ENCODE measurements at regions not wholly inside any gene's neighbourhood (a gene's known extent, or its start where the extent isn't known, plus 50 kb on each side); places are given as distances from the start of the nearest gene placed in this dataset.

GRCh38 chr16:65624666-65625065 lies 502.8 kb upstream of the CDH11 start:
- TF ChIP-seq ZBTB7A (IDR thresholded peaks at IDR 0.05; ENCODE audit: low read depth) (no peak), TAF1 (IDR thresholded peaks at IDR 0.05; ENCODE audit: low read depth) (no peak), RAD21 (IDR thresholded peaks at IDR 0.05; ENCODE audit: low read depth) (no peak), NFIC (IDR thresholded peaks at IDR 0.05) (no peak), EGR1 (IDR thresholded peaks at IDR 0.05) (no peak), TEAD4 (IDR thresholded peaks at IDR 0.05) (no peak)

DNA sequence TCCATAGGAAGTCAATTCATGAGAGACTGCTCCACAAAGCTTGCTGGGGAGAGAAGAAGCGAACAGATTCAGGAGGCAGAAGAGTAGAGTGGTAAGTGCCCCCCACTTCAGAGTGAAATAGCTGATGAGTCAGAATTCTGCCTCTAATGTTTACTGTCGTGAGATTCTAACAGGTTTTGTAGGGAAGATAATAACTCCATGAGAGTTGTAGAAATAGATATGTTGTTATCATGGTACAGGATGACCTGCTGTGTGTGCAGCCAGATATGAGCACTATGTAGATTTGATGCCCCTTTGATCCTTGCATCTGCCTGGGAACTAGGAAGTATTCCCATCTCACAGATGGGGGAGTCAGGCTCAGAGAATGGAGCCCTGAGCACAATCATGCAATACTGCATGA lies 502.4 kb upstream of the CDH11 start:
- no peak for TF ChIP-seq CEBPB (IDR thresholded peaks at IDR 0.05)
- TF ChIP-seq EGR1 (IDR thresholded peaks at IDR 0.05): no peak
- TF ChIP-seq CREB1 (IDR thresholded peaks at IDR 0.05; ENCODE audit: low read depth): no peak
- TF ChIP-seq YY1 (IDR thresholded peaks at IDR 0.05; ENCODE audit: low read depth): no peak
- no peak for TF ChIP-seq NFIC (IDR thresholded peaks at IDR 0.05)
- TF ChIP-seq, protein P1, sequence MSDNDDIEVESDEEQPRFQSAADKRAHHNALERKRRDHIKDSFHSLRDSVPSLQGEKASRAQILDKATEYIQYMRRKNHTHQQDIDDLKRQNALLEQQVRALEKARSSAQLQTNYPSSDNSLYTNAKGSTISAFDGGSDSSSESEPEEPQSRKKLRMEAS (IDR thresholded peaks at IDR 0.05): no peak
- TF ChIP-seq EP300 (IDR thresholded peaks at IDR 0.05; ENCODE audit: borderline replicate concordance): no peak
- no peak for TF ChIP-seq ZBTB7A (IDR thresholded peaks at IDR 0.05; ENCODE audit: low read depth)
- TF ChIP-seq, protein P2, sequence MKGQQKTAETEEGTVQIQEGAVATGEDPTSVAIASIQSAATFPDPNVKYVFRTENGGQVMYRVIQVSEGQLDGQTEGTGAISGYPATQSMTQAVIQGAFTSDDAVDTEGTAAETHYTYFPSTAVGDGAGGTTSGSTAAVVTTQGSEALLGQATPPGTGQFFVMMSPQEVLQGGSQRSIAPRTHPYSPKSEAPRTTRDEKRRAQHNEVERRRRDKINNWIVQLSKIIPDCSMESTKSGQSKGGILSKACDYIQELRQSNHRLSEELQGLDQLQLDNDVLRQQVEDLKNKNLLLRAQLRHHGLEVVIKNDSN (IDR thresholded peaks at IDR 0.05): no peak
- TF ChIP-seq TEAD4 (IDR thresholded peaks at IDR 0.05): no peak
- TF ChIP-seq TAF1 (IDR thresholded peaks at IDR 0.05; ENCODE audit: low read depth): no peak
- no peak for TF ChIP-seq FOXM1 (IDR thresholded peaks at IDR 0.05; ENCODE audit: borderline replicate concordance, low read depth)
- no peak for TF ChIP-seq TCF12 (IDR thresholded peaks at IDR 0.05; ENCODE audit: low read depth)
- TF ChIP-seq RAD21 (IDR thresholded peaks at IDR 0.05; ENCODE audit: low read depth): no peak
- TF ChIP-seq, protein P3, sequence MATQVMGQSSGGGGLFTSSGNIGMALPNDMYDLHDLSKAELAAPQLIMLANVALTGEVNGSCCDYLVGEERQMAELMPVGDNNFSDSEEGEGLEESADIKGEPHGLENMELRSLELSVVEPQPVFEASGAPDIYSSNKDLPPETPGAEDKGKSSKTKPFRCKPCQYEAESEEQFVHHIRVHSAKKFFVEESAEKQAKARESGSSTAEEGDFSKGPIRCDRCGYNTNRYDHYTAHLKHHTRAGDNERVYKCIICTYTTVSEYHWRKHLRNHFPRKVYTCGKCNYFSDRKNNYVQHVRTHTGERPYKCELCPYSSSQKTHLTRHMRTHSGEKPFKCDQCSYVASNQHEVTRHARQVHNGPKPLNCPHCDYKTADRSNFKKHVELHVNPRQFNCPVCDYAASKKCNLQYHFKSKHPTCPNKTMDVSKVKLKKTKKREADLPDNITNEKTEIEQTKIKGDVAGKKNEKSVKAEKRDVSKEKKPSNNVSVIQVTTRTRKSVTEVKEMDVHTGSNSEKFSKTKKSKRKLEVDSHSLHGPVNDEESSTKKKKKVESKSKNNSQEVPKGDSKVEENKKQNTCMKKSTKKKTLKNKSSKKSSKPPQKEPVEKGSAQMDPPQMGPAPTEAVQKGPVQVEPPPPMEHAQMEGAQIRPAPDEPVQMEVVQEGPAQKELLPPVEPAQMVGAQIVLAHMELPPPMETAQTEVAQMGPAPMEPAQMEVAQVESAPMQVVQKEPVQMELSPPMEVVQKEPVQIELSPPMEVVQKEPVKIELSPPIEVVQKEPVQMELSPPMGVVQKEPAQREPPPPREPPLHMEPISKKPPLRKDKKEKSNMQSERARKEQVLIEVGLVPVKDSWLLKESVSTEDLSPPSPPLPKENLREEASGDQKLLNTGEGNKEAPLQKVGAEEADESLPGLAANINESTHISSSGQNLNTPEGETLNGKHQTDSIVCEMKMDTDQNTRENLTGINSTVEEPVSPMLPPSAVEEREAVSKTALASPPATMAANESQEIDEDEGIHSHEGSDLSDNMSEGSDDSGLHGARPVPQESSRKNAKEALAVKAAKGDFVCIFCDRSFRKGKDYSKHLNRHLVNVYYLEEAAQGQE (IDR thresholded peaks at IDR 0.05; ENCODE audit: low read depth): no peak

GRCh38 chr16:65622871-65623270 lies 501.0 kb upstream of the CDH11 start:
- TF ChIP-seq, protein P3 (IDR thresholded peaks at IDR 0.05; ENCODE audit: low read depth): no peak
- TF ChIP-seq FOXM1 (IDR thresholded peaks at IDR 0.05; ENCODE audit: borderline replicate concordance, low read depth) (no peak), NFIC (IDR thresholded peaks at IDR 0.05) (no peak), EP300 (IDR thresholded peaks at IDR 0.05; ENCODE audit: borderline replicate concordance) (no peak), EGR1 (IDR thresholded peaks at IDR 0.05) (no peak), TEAD4 (IDR thresholded peaks at IDR 0.05) (no peak), TAF1 (IDR thresholded peaks at IDR 0.05; ENCODE audit: low read depth) (no peak), ZBTB7A (IDR thresholded peaks at IDR 0.05; ENCODE audit: low read depth) (no peak), CEBPB (IDR thresholded peaks at IDR 0.05) (no peak), RAD21 (IDR thresholded peaks at IDR 0.05; ENCODE audit: low read depth) (no peak), CREB1 (IDR thresholded peaks at IDR 0.05; ENCODE audit: low read depth) (no peak), TCF12 (IDR thresholded peaks at IDR 0.05; ENCODE audit: low read depth) (no peak), YY1 (IDR thresholded peaks at IDR 0.05; ENCODE audit: low read depth) (no peak)
- TF ChIP-seq, protein P2 (IDR thresholded peaks at IDR 0.05): no peak
- TF ChIP-seq, protein P1 (IDR thresholded peaks at IDR 0.05): no peak

- TF ChIP-seq TAF1 (IDR thresholded peaks at IDR 0.05; ENCODE audit: low read depth): no peak
- TF ChIP-seq, protein P2 (IDR thresholded peaks at IDR 0.05): no peak
- TF ChIP-seq YY1 (IDR thresholded peaks at IDR 0.05; ENCODE audit: low read depth): no peak
- TF ChIP-seq TCF12 (IDR thresholded peaks at IDR 0.05; ENCODE audit: low read depth): no peak
- TF ChIP-seq EGR1 (IDR thresholded peaks at IDR 0.05): no peak
- TF ChIP-seq CREB1 (IDR thresholded peaks at IDR 0.05; ENCODE audit: low read depth): no peak
- TF ChIP-seq RAD21 (IDR thresholded peaks at IDR 0.05; ENCODE audit: low read depth): no peak
- TF ChIP-seq, protein P1 (IDR thresholded peaks at IDR 0.05): no peak
- TF ChIP-seq NFIC (IDR thresholded peaks at IDR 0.05): no peak
- no peak for TF ChIP-seq FOXM1 (IDR thresholded peaks at IDR 0.05; ENCODE audit: borderline replicate concordance, low read depth)
- no peak for TF ChIP-seq TEAD4 (IDR thresholded peaks at IDR 0.05)
Observed at GRCh38 chr16:65622151-65622550, 500.3 kb upstream of the CDH11 start.

GRCh38 chr16:65621640-65622039 lies 499.8 kb upstream of the CDH11 start:
- no peak for TF ChIP-seq CREB1 (IDR thresholded peaks at IDR 0.05; ENCODE audit: low read depth)
- TF ChIP-seq, protein P2 (IDR thresholded peaks at IDR 0.05): no peak
- no peak for TF ChIP-seq RAD21 (IDR thresholded peaks at IDR 0.05; ENCODE audit: low read depth)
- TF ChIP-seq ZBTB7A (IDR thresholded peaks at IDR 0.05; ENCODE audit: low read depth): no peak
- TF ChIP-seq EGR1 (IDR thresholded peaks at IDR 0.05): no peak
- TF ChIP-seq TCF12 (IDR thresholded peaks at IDR 0.05; ENCODE audit: low read depth): no peak
- TF ChIP-seq EP300 (IDR thresholded peaks at IDR 0.05; ENCODE audit: borderline replicate concordance): no peak
- no peak for TF ChIP-seq CEBPB (IDR thresholded peaks at IDR 0.05)
- TF ChIP-seq FOXM1 (IDR thresholded peaks at IDR 0.05; ENCODE audit: borderline replicate concordance, low read depth): no peak
- no peak for TF ChIP-seq NFIC (IDR thresholded peaks at IDR 0.05)
- TF ChIP-seq YY1 (IDR thresholded peaks at IDR 0.05; ENCODE audit: low read depth): no peak
- TF ChIP-seq TEAD4 (IDR thresholded peaks at IDR 0.05): no peak
- TF ChIP-seq, protein P1 (IDR thresholded peaks at IDR 0.05): no peak
- TF ChIP-seq, protein P3 (IDR thresholded peaks at IDR 0.05; ENCODE audit: low read depth): no peak
- TF ChIP-seq TAF1 (IDR thresholded peaks at IDR 0.05; ENCODE audit: low read depth): no peak

All from Ishikawa (cell line).